OCI-LY1 (cell line): ENCODE measurements at regions not wholly inside any gene's neighbourhood (a gene's known extent, or its start where the extent isn't known, plus 50 kb on each side); places are given as distances from the start of the nearest gene placed in this dataset.

Source experiments
- H2AFZ ChIP-seq: fragments of 200-600 bp; sonication (generic), shearing (Covaris generic); 2 replicates; pipeline ENCODE4 v1.6.0; 2014; ENCODE audit warnings: antibody characterized with exemption, mild to moderate bottlenecking, low read length
- H3F3A ChIP-seq: fragments of 200-600 bp; sonication (generic), shearing (Covaris generic); 2 replicates; pipeline ENCODE4 v1.6.0; 2014; ENCODE audit warnings: mild to moderate bottlenecking, antibody characterized with exemption, low read length, moderate library complexity; ENCODE audit not compliant: insufficient read depth
- H3K27ac ChIP-seq: fragments of 200-600 bp; sonication (generic); 2 replicates; pipeline ENCODE4 v1.5.1; 2014; ENCODE audit warnings: low read length, mixed run types, mild to moderate bottlenecking, low read depth; ENCODE audit not compliant: poor library complexity, severe bottlenecking
- H3K27me3 ChIP-seq: fragments of 200-600 bp; sonication (generic); 2 replicates; pipeline ENCODE4 v1.6.0; 2014; ENCODE audit warnings: antibody characterized with exemption, mild to moderate bottlenecking, low read length, moderate library complexity; ENCODE audit not compliant: insufficient read depth
- H3K36me3 ChIP-seq: fragments of 200-600 bp; sonication (generic); 2 replicates; pipeline ENCODE4 v1.6.1; 2014; ENCODE audit warnings: mild to moderate bottlenecking, antibody characterized with exemption, low read length, moderate library complexity, mixed read lengths; ENCODE audit not compliant: insufficient read depth
- H3K4me1 ChIP-seq: fragments of 200-600 bp; sonication (generic); 2 replicates; pipeline ENCODE4 v1.5.1; 2014; ENCODE audit warnings: mild to moderate bottlenecking, low read length, moderate library complexity; ENCODE audit not compliant: insufficient read depth, severe bottlenecking
- H3K4me2 ChIP-seq: fragments of 200-600 bp; sonication (generic), shearing (Covaris generic); 2 replicates; pipeline ENCODE4 v1.6.1; 2014; ENCODE audit warnings: low read length
- H3K4me3 ChIP-seq: fragments of 200-600 bp; sonication (generic); 2 replicates; pipeline ENCODE4 v1.5.1; 2014; ENCODE audit warnings: low read length, low read depth, mild to moderate bottlenecking, mixed read lengths; ENCODE audit not compliant: poor library complexity, severe bottlenecking
- H3K79me2 ChIP-seq: fragments of 200-600 bp; shearing (Covaris generic); 2 replicates; pipeline ENCODE4 v1.6.1; 2016; ENCODE audit warnings: mixed run types, low read length, mixed read lengths; ENCODE audit not compliant: insufficient read depth
- H3K9ac ChIP-seq: fragments of 200-600 bp; sonication (generic), shearing (Covaris generic); 2 replicates; pipeline ENCODE4 v1.6.1; 2014; ENCODE audit warnings: mild to moderate bottlenecking, low read length, mixed read lengths
- H3K9me2 ChIP-seq: fragments of 200-600 bp; sonication (generic), shearing (Covaris generic); 2 replicates; pipeline ENCODE4 v1.6.1; 2014; ENCODE audit warnings: low read depth, mild to moderate bottlenecking, low read length, mixed read lengths
- H3K9me3 ChIP-seq: fragments of 200-600 bp; shearing (Covaris generic); 2 replicates; pipeline ENCODE4 v1.6.1; 2014; ENCODE audit warnings: low read length, mixed read lengths
- H4K20me1 ChIP-seq: fragments of 200-600 bp; sonication (generic), shearing (Covaris generic); 2 replicates; pipeline ENCODE4 v1.6.0; 2016; ENCODE audit warnings: mild to moderate bottlenecking, low read length; ENCODE audit not compliant: insufficient read depth
- CTCF ChIP-seq: fragments of 200-600 bp; sonication (generic), shearing (Covaris generic); IDR thresholded peaks from 2 replicates; pipeline ENCODE4 v1.5.1; 2017; ENCODE audit warnings: mild to moderate bottlenecking, antibody characterized with exemption, low read length, moderate library complexity, mixed read lengths
- EZH2 ChIP-seq: fragments of 200-600 bp; sonication (generic), shearing (Covaris generic); IDR thresholded peaks from 2 replicates; pipeline ENCODE4 v1.8.0; 2017; ENCODE audit warnings: borderline replicate concordance, mixed run types, mild to moderate bottlenecking, antibody characterized with exemption, low read length, moderate library complexity, mixed read lengths

- no peak overlapping the region for H3K4me2 ChIP-seq
- no peaks in the 10 kb centered on the region for H3K79me2 ChIP-seq
- no peaks in the 10 kb centered on the region for H4K20me1 ChIP-seq
- no peak overlapping the region for H3K27ac ChIP-seq
- no peaks in the 10 kb centered on the region for H3K27me3 ChIP-seq
- TF ChIP-seq EZH2 = no peak
- TF ChIP-seq CTCF = peak; percentile 23; the same call in 1 of the 2 replicates
- H3K4me1 ChIP-seq = no peaks in the 10 kb centered on the region
- H3K9me2 ChIP-seq = no peaks in the 10 kb centered on the region
- H3K9me3 ChIP-seq = no peaks in the 10 kb centered on the region
- no peak overlapping the region for H3K9ac ChIP-seq
- H3K36me3 ChIP-seq = no peaks in the 10 kb centered on the region
- no peaks in the 10 kb centered on the region for H3F3A ChIP-seq
- H3K4me3 ChIP-seq = no peak overlapping the region
- no peak overlapping the region for H2AFZ ChIP-seq
Measured at GRCh38 chr16:64841482-64841881, 280.4 kb downstream of the CDH11 start.

GRCh38 chr16:64841071-64841470 lies 280.8 kb downstream of the CDH11 start:
- Histone ChIP-seq H3K4me1 (no peaks in the 10 kb centered on the region), H3K9me2 (no peaks in the 10 kb centered on the region), H3K27me3 (no peaks in the 10 kb centered on the region), H4K20me1 (no peaks in the 10 kb centered on the region), H3K4me2 (no peak overlapping the region), H3K4me3 (no peak overlapping the region), H3K9ac (no peak overlapping the region), H3K9me3 (no peaks in the 10 kb centered on the region), H3F3A (no peaks in the 10 kb centered on the region), H3K36me3 (no peaks in the 10 kb centered on the region), H3K79me2 (no peaks in the 10 kb centered on the region), H2AFZ (no peak overlapping the region), H3K27ac (no peak overlapping the region)
- TF ChIP-seq CTCF (no peak), EZH2 (no peak)

- H2AFZ ChIP-seq = no peak overlapping the region
- H4K20me1 ChIP-seq = no peaks in the 10 kb centered on the region
- no peak overlapping the region for H3K4me2 ChIP-seq
- H3K4me1 ChIP-seq = no peaks in the 10 kb centered on the region
- no peak overlapping the region for H3K27ac ChIP-seq
- no peaks in the 10 kb centered on the region for H3K9me3 ChIP-seq
- H3F3A ChIP-seq = no peaks in the 10 kb centered on the region
- TF ChIP-seq EZH2 (no peak), CTCF (no peak)
- H3K4me3 ChIP-seq = no peak overlapping the region
- no peaks in the 10 kb centered on the region for H3K79me2 ChIP-seq
- H3K36me3 ChIP-seq = no peaks in the 10 kb centered on the region
- no peaks in the 10 kb centered on the region for H3K9me2 ChIP-seq
- H3K27me3 ChIP-seq = no peaks in the 10 kb centered on the region
- H3K9ac ChIP-seq = no peak overlapping the region
Measured at GRCh38 chr16:64830653-64831052, 291.2 kb downstream of the CDH11 start.
